Natural killer cell (primary cell): ENCODE measurements at regions not wholly inside any gene's neighbourhood (a gene's known extent, or its start where the extent isn't known, plus 50 kb on each side); places are given as distances from the start of the nearest gene placed in this dataset.

Experiments used
- ATAC-seq, 3 donors: fragments of 150-1000 bp in 2 of 3; fragments of 200-7000 bp in 1 of 3; cut with Tn5 transposase; 1 replicate in 1 of 3; 2 replicates in 2 of 3; pipeline ENCODE4 v1.10.0; 2021; ENCODE audit warnings: mild to moderate bottlenecking in 2 of 3, moderate library complexity in 2 of 3
- DNase-seq, 2 donors: peaks; one replicate each; pipeline versions ENCODE4 v3.0.0 to v3.0.0-alpha.2; 2013 to 2021; ENCODE audit warnings: mixed read lengths in 1 of 2
- H3K27ac ChIP-seq: one replicate; pipeline ENCODE4 v1.5.1; 2013; ENCODE audit warnings: mild to moderate bottlenecking, low read length
- H3K27me3 ChIP-seq: one replicate; pipeline ENCODE4 v1.6.1; 2013; ENCODE audit warnings: low read length; ENCODE audit not compliant: control insufficient read depth, insufficient read depth
- H3K36me3 ChIP-seq: one replicate; pipeline ENCODE4 v1.6.1; 2013; ENCODE audit warnings: low read length; ENCODE audit not compliant: control insufficient read depth, insufficient read depth
- H3K4me1 ChIP-seq: one replicate; pipeline ENCODE4 v1.6.1; 2013; ENCODE audit warnings: low read length; ENCODE audit not compliant: control insufficient read depth, insufficient read depth
- H3K4me3 ChIP-seq: one replicate; pipeline ENCODE4 v1.5.1; 2013; ENCODE audit warnings: low read length
- H3K9me3 ChIP-seq: one replicate; pipeline ENCODE4 v1.6.1; 2013; ENCODE audit warnings: low read length; ENCODE audit not compliant: control insufficient read depth, insufficient read depth
- H3K27ac Mint-ChIP-seq, 2 donors: one replicate each; pipeline ENCODE4 v1.8.0; 2022; ENCODE audit warnings: mild to moderate bottlenecking in 2 of 2, mixed read lengths in 2 of 2, moderate library complexity in 1 of 2
- H3K27me3 Mint-ChIP-seq, 2 donors: one replicate each; pipeline ENCODE4 v1.8.0; 2022; ENCODE audit warnings: low read depth in 2 of 2, mixed read lengths in 2 of 2
- H3K36me3 Mint-ChIP-seq: one replicate; pipeline ENCODE4 v1.8.0; 2022; ENCODE audit warnings: mixed read lengths
- H3K4me1 Mint-ChIP-seq, 2 donors: one replicate each; pipeline ENCODE4 v1.8.0; 2022; ENCODE audit warnings: mixed read lengths in 2 of 2
- H3K4me3 Mint-ChIP-seq: one replicate; pipeline ENCODE4 v1.8.0; 2022; ENCODE audit warnings: mild to moderate bottlenecking, moderate library complexity, mixed read lengths
- H3K9me3 Mint-ChIP-seq, 2 donors: one replicate each; pipeline ENCODE4 v1.8.0; 2022; ENCODE audit warnings: mixed read lengths in 2 of 2
- CTCF ChIP-seq: fragments of 200-600 bp; IDR thresholded peaks from one replicate; pipeline ENCODE4 v1.8.0; 2022; ENCODE audit warnings: antibody characterized with exemption
- WGBS: methylation state at CpG from one replicate; pipeline ENCODE4 v1.1.7; 2013; ENCODE audit warnings: missing lambda C conversion rate; ENCODE audit not compliant: insufficient coverage; 5-methylcytosine and 5-hydroxymethylcytosine counted together
- intact Hi-C: fragments of 100-400 bp; cut with micrococcal nuclease; formaldehyde crosslinking; loops from one replicate; pipeline ENCODE4 v1.14.2; 2022

- H3K4me3 Mint-ChIP-seq = no peak overlapping the region
- peaks cover 0 to 8% of the 10 kb centered on the region in 2 donors for H3K27me3 Mint-ChIP-seq
- H3K4me1 Mint-ChIP-seq = no peaks in the 10 kb centered on the region
- H3K9me3 Mint-ChIP-seq = no peaks in the 10 kb centered on the region
- H3K27ac Mint-ChIP-seq = no peak overlapping the region
- H3K36me3 Mint-ChIP-seq = no peaks in the 10 kb centered on the region
- Histone ChIP-seq H3K27me3 (no peaks in the 10 kb centered on the region), H3K27ac (no peak overlapping the region), H3K4me3 (no peak overlapping the region), H3K36me3 (no peaks in the 10 kb centered on the region), H3K4me1 (no peaks in the 10 kb centered on the region), H3K9me3 (no peaks in the 10 kb centered on the region)
- no peak for TF ChIP-seq CTCF
- ATAC-seq (no peak), DNase-seq (no peak)
- intact Hi-C loops = no loop called here
- 87% methylated on average over 4 of the region's 4 CpGs for WGBS
Observed at GRCh38 chr10:84075226-84076046, 63.9 kb upstream of the GHITM start.

GRCh38 chr10:84076047-84076388 is 63.3 kb upstream of the GHITM start:
- Histone ChIP-seq H3K4me3 (no peak overlapping the region), H3K9me3 (no peaks in the 10 kb centered on the region), H3K27me3 (no peaks in the 10 kb centered on the region), H3K27ac (no peak overlapping the region), H3K36me3 (no peaks in the 10 kb centered on the region), H3K4me1 (no peaks in the 10 kb centered on the region)
- no peak for TF ChIP-seq CTCF
- Mint-ChIP-seq H3K4me1 (no peaks in the 10 kb centered on the region), H3K27ac (no peak overlapping the region), H3K27me3 (peaks cover 0 to 8% of the 10 kb centered on the region in 2 donors), H3K36me3 (no peaks in the 10 kb centered on the region), H3K9me3 (no peaks in the 10 kb centered on the region), H3K4me3 (no peak overlapping the region)
- ATAC-seq (no peak), DNase-seq (no peak)
- no CpG with 5 or more reads among the region's 1 CpG for WGBS
- intact Hi-C loops = no loop called here

- DNase-seq = peak in 1 of 2 donors; percentile 4
- Mint-ChIP-seq H3K27ac (no peak overlapping the region), H3K9me3 (no peaks in the 10 kb centered on the region), H3K4me1 (no peaks in the 10 kb centered on the region), H3K36me3 (no peaks in the 10 kb centered on the region), H3K27me3 (peaks cover 0 to 8% of the 10 kb centered on the region in 2 donors), H3K4me3 (no peak overlapping the region)
- Histone ChIP-seq H3K27ac (no peak overlapping the region), H3K4me1 (no peaks in the 10 kb centered on the region), H3K9me3 (no peaks in the 10 kb centered on the region), H3K27me3 (no peaks in the 10 kb centered on the region), H3K4me3 (no peak overlapping the region), H3K36me3 (no peaks in the 10 kb centered on the region)
- ATAC-seq = no peak
- no peak for TF ChIP-seq CTCF
- 63% methylated on average over 3 of the region's 4 CpGs for WGBS
- intact Hi-C loops = no loop called here
Observed at GRCh38 chr10:84076540-84077195, 62.6 kb upstream of the GHITM start.
